Esophagus squamous epithelium (tissue), 4 donors: ENCODE measurements at regions not wholly inside any gene's neighbourhood (a gene's known extent, or its start where the extent isn't known, plus 50 kb on each side); places are given as distances from the start of the nearest gene placed in this dataset.
A peak's percentile ranks its signal among the peaks of the same experiment; 100 is the strongest.

Source experiments
- CTCF ChIP-seq, 6 experiments: fragments of 450-650 bp in 4 of 6; fragments of 200-600 bp in 2 of 6; sonication (generic) in 2 of 6; IDR thresholded peaks; one replicate each; pipeline ENCODE4 v1.5.1; 2016 to 2019; ENCODE audit warnings: antibody characterized with exemption in 6 of 6, mild to moderate bottlenecking in 4 of 6, moderate library complexity in 4 of 6
- POLR2A ChIP-seq, 4 donors: fragments of 450-650 bp; IDR thresholded peaks; one replicate each; pipeline ENCODE4 v1.6.1; 2017; ENCODE audit warnings: antibody characterized with exemption in 4 of 4, mild to moderate bottlenecking in 4 of 4, moderate library complexity in 3 of 4

- TF ChIP-seq CTCF (IDR thresholded peaks at IDR 0.05), result peak in 1 of 6 experiments; percentile 30
- TF ChIP-seq POLR2A (IDR thresholded peaks at IDR 0.05), result no peak
These were observed 84.8 kb downstream of the FOXF2 start for GRCh38 chr6:1474205-1474604.
